OCI-LY7 (cell line): ENCODE measurements at regions not wholly inside any gene's neighbourhood (a gene's known extent, or its start where the extent isn't known, plus 50 kb on each side); places are given as distances from the start of the nearest gene placed in this dataset.

Experiments used
- EZH2phosphoT487 ChIP-seq: fragments of 200-600 bp; sonication (generic); IDR thresholded peaks from 2 replicates; pipeline ENCODE4 v1.6.1; 2018; ENCODE audit warnings: low read depth, borderline replicate concordance, mild to moderate bottlenecking, mixed run types, antibody characterized with exemption, low read length, moderate library complexity, mixed read lengths
- TF ChIP-seq, protein P1 (sequence below): fragments of 200-600 bp; sonication (generic); conservative IDR thresholded peaks from 2 replicates; pipeline ENCODE4 v1.5.1; 2014; ENCODE audit warnings: mild to moderate bottlenecking, antibody characterized with exemption, low read length, moderate library complexity, mixed read lengths

DNA sequence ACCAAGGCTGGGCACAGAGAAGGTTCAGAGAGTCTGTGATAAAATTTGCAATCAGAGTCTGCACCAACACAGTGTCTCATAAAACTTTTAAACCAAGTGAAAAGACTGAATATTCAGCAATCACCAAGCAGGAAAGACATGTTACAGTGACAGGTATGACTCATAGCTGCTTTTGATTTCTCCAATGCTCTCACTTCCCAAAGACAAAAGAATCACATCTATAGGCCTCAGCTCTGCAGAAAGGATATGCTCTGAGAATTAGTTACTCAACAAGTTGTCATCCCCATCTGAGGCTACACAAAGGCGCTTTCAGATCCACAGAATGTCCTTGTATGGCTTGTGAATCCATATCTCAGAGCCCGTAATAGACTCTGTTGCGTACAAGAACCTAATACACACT is 92.5 kb downstream of the KCNF1 start:
- TF ChIP-seq, protein P1, sequence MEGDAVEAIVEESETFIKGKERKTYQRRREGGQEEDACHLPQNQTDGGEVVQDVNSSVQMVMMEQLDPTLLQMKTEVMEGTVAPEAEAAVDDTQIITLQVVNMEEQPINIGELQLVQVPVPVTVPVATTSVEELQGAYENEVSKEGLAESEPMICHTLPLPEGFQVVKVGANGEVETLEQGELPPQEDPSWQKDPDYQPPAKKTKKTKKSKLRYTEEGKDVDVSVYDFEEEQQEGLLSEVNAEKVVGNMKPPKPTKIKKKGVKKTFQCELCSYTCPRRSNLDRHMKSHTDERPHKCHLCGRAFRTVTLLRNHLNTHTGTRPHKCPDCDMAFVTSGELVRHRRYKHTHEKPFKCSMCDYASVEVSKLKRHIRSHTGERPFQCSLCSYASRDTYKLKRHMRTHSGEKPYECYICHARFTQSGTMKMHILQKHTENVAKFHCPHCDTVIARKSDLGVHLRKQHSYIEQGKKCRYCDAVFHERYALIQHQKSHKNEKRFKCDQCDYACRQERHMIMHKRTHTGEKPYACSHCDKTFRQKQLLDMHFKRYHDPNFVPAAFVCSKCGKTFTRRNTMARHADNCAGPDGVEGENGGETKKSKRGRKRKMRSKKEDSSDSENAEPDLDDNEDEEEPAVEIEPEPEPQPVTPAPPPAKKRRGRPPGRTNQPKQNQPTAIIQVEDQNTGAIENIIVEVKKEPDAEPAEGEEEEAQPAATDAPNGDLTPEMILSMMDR: no peak
- no peak for TF ChIP-seq EZH2phosphoT487
